Breast epithelium (tissue), 4 donors: ENCODE measurements at regions not wholly inside any gene's neighbourhood (a gene's known extent, or its start where the extent isn't known, plus 50 kb on each side); places are given as distances from the start of the nearest gene placed in this dataset.

Experiments used
- DNase-seq, 2 donors: peaks; one replicate each; pipeline ENCODE4 v3.0.0-alpha.2; 2019; ENCODE audit warnings: low spot score in 2 of 2
- H3K27ac ChIP-seq, 2 donors: fragments of 200-600 bp; sonication (generic) in 1 of 2; one replicate each; pipeline ENCODE4 v1.5.1; 2016 to 2019; ENCODE audit warnings: mild to moderate bottlenecking in 1 of 2
- H3K27me3 ChIP-seq, 2 donors: fragments of 200-600 bp; sonication (generic) in 1 of 2; one replicate each; pipeline versions ENCODE4 v1.5.1 to v1.6.0; 2017 to 2019; ENCODE audit warnings: control low read depth in 1 of 2, mild to moderate bottlenecking in 1 of 2
- H3K36me3 ChIP-seq: fragments of 200-600 bp; one replicate; pipeline ENCODE4 v1.5.1; 2019
- H3K4me1 ChIP-seq, 2 donors: fragments of 200-600 bp; sonication (generic); one replicate each; pipeline ENCODE4 v1.5.1; 2016 to 2019; ENCODE audit warnings: control low read depth in 1 of 2
- H3K4me3 ChIP-seq, 3 donors: fragments of 200-600 bp; sonication (generic); 1 replicate in 2 of 3; 2 replicates in 1 of 3; pipeline ENCODE4 v1.5.1; 2016 to 2019; ENCODE audit warnings: mild to moderate bottlenecking in 3 of 3, moderate library complexity in 2 of 3
- H3K9me3 ChIP-seq, 2 donors: fragments of 200-600 bp; sonication (generic) in 1 of 2; one replicate each; pipeline ENCODE4 v1.5.1; 2016 to 2019; ENCODE audit warnings: control low read depth in 1 of 2
- POLR2A ChIP-seq: fragments of 450-650 bp; IDR thresholded peaks from one replicate; pipeline ENCODE4 v1.6.1; 2016; ENCODE audit warnings: antibody characterized with exemption, mild to moderate bottlenecking, moderate library complexity
- POLR2AphosphoS5 ChIP-seq, 3 donors: sonication (generic); formaldehyde crosslinking; IDR thresholded peaks; one replicate each; pipeline ENCODE4 v1.6.1; 2017; ENCODE audit warnings: antibody characterized with exemption in 3 of 3
- intact Hi-C: fragments of 100-400 bp; cut with DNase I; formaldehyde crosslinking; loops from one replicate; pipeline ENCODE4 v1.15.1; 2023; ENCODE audit warnings: low total_unique reads
- TF ChIP-seq, protein P1 (sequence below), 3 donors: fragments of 450-650 bp; IDR thresholded peaks; one replicate each; pipeline ENCODE4 v1.5.1; 2016 to 2017; ENCODE audit warnings: antibody characterized with exemption in 3 of 3, mild to moderate bottlenecking in 3 of 3, moderate library complexity in 3 of 3

DNA sequence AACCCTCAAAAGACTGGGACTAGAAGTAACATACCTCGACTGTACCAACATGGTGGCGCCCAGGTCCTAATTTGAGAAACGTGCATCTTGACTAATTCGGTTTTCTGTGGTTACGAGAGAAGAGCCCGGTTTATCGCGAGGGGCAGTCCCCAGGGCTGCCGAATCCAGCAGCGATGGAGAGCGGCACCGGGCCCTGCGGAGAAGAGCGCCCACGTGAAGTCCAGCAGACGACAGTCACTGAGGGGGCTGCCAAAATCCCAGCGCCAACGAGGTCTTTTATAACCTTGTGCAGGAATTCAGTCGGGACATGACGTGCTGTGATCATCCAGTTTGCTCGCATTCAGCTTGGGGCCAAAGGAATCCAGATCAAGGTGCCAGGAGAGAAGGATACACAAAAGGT, 187.5 kb upstream of the SLITRK2 start:
- H3K27ac ChIP-seq, result no peak overlapping the region
- no peaks in the 10 kb centered on the region for H3K36me3 ChIP-seq
- intact Hi-C loops, result loop anchor here (5.0 kb wide), 1 partner anchor 917 kb away; no protein-coding TSS in a partner anchor
- H3K9me3 ChIP-seq, result peaks cover 11 to 14% of the 10 kb centered on the region in 2 donors
- no peak for DNase-seq
- TF ChIP-seq, protein P1, sequence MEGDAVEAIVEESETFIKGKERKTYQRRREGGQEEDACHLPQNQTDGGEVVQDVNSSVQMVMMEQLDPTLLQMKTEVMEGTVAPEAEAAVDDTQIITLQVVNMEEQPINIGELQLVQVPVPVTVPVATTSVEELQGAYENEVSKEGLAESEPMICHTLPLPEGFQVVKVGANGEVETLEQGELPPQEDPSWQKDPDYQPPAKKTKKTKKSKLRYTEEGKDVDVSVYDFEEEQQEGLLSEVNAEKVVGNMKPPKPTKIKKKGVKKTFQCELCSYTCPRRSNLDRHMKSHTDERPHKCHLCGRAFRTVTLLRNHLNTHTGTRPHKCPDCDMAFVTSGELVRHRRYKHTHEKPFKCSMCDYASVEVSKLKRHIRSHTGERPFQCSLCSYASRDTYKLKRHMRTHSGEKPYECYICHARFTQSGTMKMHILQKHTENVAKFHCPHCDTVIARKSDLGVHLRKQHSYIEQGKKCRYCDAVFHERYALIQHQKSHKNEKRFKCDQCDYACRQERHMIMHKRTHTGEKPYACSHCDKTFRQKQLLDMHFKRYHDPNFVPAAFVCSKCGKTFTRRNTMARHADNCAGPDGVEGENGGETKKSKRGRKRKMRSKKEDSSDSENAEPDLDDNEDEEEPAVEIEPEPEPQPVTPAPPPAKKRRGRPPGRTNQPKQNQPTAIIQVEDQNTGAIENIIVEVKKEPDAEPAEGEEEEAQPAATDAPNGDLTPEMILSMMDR (IDR thresholded peaks at IDR 0.05), result no peak
- no peak for TF ChIP-seq POLR2A
- no peak for TF ChIP-seq POLR2AphosphoS5 (IDR thresholded peaks at IDR 0.05)
- H3K4me1 ChIP-seq, result no peaks in the 10 kb centered on the region
- peaks cover 0 to 5% of the 10 kb centered on the region in 2 donors for H3K27me3 ChIP-seq
- no peak overlapping the region for H3K4me3 ChIP-seq

DNA sequence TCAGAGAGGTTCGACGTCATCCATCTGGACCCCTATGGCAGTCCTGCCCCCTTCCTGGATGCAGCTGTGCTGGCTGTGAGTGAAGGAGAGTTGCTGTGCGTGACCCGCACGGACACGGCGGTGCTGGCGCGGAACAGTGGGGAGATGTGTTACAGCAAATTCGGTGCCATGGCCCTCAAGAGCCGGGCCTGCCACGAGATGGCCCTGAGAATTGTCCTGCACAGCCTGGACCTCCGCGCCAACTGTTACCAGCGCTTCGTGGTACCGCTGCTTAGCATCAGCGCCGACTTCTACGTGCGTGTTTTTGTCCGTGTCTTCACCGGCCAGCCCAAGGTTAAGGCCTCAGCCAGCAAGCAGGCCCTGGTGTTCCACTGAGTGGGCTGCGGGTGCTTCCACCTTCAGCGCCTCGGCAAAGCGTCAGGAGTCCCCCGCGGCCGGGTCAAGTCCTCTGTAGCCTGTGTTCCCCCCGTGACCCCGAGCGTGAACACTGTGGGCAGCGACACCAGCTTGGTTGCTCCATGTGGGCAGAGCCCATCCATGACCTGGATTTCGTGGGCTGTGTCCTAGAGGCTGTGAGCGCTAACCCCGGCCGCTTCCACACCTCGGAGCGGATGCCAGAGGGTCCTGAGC, 186.7 kb upstream of the SLITRK2 start:
- no peaks in the 10 kb centered on the region for H3K4me1 ChIP-seq
- no peaks in the 10 kb centered on the region for H3K36me3 ChIP-seq
- H3K9me3 ChIP-seq, result peaks cover 11 to 14% of the 10 kb centered on the region in 2 donors
- H3K27me3 ChIP-seq, result no peaks in the 10 kb centered on the region
- no peak for TF ChIP-seq POLR2A
- TF ChIP-seq, protein P1 (IDR thresholded peaks at IDR 0.05), result no peak
- TF ChIP-seq POLR2AphosphoS5 (IDR thresholded peaks at IDR 0.05), result no peak
- H3K4me3 ChIP-seq, result no peak overlapping the region
- DNase-seq, result no peak
- no peak overlapping the region for H3K27ac ChIP-seq
- intact Hi-C loops, result loop anchor here (5.0 kb wide), 1 partner anchor 916 kb away; no protein-coding TSS in a partner anchor

DNA sequence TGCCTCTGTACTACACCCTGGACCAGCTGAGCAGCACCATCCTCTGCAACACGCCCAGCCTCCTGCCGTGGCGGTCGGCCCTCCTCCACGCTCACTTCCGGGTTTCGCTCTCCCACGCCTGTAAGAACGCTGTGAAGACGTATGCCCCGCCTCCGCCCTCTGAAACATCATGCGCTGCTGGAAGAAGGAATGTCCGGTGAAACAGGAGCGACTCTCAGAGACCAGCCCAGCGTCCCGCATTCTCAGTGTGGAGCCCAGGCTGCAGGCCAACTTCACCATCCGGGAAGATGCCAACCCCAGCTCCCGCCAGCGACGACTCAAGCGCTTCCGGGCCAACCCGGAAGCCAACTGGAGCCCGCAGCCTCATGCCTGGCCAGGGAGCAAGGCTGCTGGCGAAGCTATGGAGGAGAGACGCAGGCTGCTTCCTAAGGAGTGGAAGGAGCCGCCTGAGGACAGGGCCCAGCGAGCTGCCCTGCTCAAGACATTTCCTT, 186.1 kb upstream of the SLITRK2 start:
- Histone ChIP-seq H3K4me3 (no peak overlapping the region), H3K4me1 (no peaks in the 10 kb centered on the region), H3K27me3 (no peaks in the 10 kb centered on the region), H3K9me3 (peaks cover 11 to 14% of the 10 kb centered on the region in 2 donors), H3K36me3 (no peaks in the 10 kb centered on the region), H3K27ac (no peak overlapping the region)
- DNase-seq, result no peak
- TF ChIP-seq POLR2A (no peak), POLR2AphosphoS5 (IDR thresholded peaks at IDR 0.05) (no peak)
- TF ChIP-seq, protein P1 (IDR thresholded peaks at IDR 0.05), result no peak
- intact Hi-C loops, result loop anchor here (5.0 kb wide), 1 partner anchor 916 kb away; no protein-coding TSS in a partner anchor

DNA sequence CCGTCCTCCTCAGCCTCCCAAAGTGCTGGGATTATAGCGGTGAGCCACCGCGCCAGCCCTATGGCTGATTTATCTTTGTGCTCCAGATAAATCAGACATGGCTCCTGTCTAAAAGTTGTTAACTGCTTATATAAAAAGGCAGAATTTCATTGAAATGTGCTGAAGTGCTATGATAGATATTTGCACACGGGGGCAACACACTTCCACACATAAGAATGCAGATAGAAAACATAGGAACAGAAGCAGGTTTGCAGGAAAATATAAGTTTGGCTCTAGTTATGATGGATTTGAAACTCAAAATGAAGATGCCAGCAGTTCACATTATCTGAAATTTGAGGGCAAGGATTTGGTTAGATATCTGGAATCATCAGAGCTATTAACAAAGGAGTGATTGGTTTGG, 163.1 kb upstream of the SLITRK2 start:
- Histone ChIP-seq H3K4me3 (no peak overlapping the region), H3K27me3 (no peaks in the 10 kb centered on the region), H3K9me3 (peaks cover 0 to 8% of the 10 kb centered on the region in 2 donors), H3K36me3 (no peaks in the 10 kb centered on the region), H3K4me1 (no peaks in the 10 kb centered on the region), H3K27ac (no peak overlapping the region)
- no peak for DNase-seq
- intact Hi-C loops, result no loop called here
- TF ChIP-seq POLR2A, result no peak
- TF ChIP-seq, protein P1 (IDR thresholded peaks at IDR 0.05), result no peak
- TF ChIP-seq POLR2AphosphoS5 (IDR thresholded peaks at IDR 0.05), result no peak

DNA sequence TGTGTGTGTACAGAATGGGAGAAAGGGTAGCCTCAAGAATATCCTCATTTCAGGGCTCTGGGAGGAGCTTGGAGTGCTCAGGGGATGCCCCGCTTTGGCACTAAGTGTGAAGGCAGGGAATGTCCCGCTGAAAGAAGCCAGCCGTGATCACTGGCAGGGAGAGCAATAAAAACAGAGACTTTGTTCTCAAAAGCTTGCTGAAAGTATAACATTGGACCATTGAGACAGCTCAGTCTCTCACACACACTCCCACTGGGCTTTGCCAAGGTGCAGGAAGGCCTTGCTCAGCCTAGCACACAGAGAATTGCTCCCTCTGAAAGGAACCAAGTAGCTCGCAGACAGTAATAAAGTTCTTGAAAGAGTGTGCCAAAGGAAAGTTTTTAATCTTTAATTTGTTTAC, 143.8 kb upstream of the SLITRK2 start:
- Histone ChIP-seq H3K4me3 (no peak overlapping the region), H3K36me3 (no peaks in the 10 kb centered on the region), H3K9me3 (no peaks in the 10 kb centered on the region), H3K27ac (no peak overlapping the region), H3K4me1 (no peaks in the 10 kb centered on the region), H3K27me3 (peaks cover 0 to 12% of the 10 kb centered on the region in 2 donors)
- no peak for DNase-seq
- intact Hi-C loops, result no loop called here
- TF ChIP-seq, protein P1 (IDR thresholded peaks at IDR 0.05), result no peak
- TF ChIP-seq POLR2A, result no peak
